ENCODE measurements at regions not wholly inside any gene's neighbourhood (a gene's known extent, or its start where the extent isn't known, plus 50 kb on each side); places are given as distances from the start of the nearest gene placed in this dataset.
"Not testable (repeated sequence)": the region's sequence is repeated elsewhere in the genome, so short reads cannot be mapped to it uniquely, and the experiment has no call there.

GRCh38 chr4:26052663-26053541 lies 138.9 kb downstream of the SMIM20 start:
- no peaks in the 10 kb centered on the region for H3K36me3 Mint-ChIP-seq (ENCODE audit: low read depth)
- no peaks in the 10 kb centered on the region for H3K27me3 Mint-ChIP-seq (ENCODE audit: low read depth)
- H3K4me1 Mint-ChIP-seq, result peaks cover 16% of the 10 kb centered on the region
- no peak for TF ChIP-seq CTCF (conservative IDR thresholded peaks at IDR 0.05)
- no peak overlapping the region for H3K27ac Mint-ChIP-seq (ENCODE audit: unreplicated experiment)
- no peaks in the 10 kb centered on the region for H3K9me3 Mint-ChIP-seq
- no peak overlapping the region for H3K4me3 Mint-ChIP-seq
- DNase-seq (ENCODE audit: low read depth, low spot score), result no peak

- H3K27me3 Mint-ChIP-seq (ENCODE audit: low read depth), result no peaks in the 10 kb centered on the region
- H3K9me3 Mint-ChIP-seq, result no peaks in the 10 kb centered on the region
- DNase-seq (ENCODE audit: low read depth, low spot score), result no peak
- no peak overlapping the region for H3K27ac Mint-ChIP-seq (ENCODE audit: unreplicated experiment)
- no peak for TF ChIP-seq CTCF (conservative IDR thresholded peaks at IDR 0.05)
- H3K36me3 Mint-ChIP-seq (ENCODE audit: low read depth), result no peaks in the 10 kb centered on the region
- peaks cover 8% of the 10 kb centered on the region for H3K4me1 Mint-ChIP-seq
- H3K4me3 Mint-ChIP-seq, result no peak overlapping the region
Observed at GRCh38 chr4:26053761-26054160, 139.7 kb downstream of the SMIM20 start.

GRCh38 chr4:26055855-26056254 lies 141.8 kb downstream of the SMIM20 start:
- Mint-ChIP-seq H3K4me1 (peaks cover 4% of the 10 kb centered on the region), H3K36me3 (ENCODE audit: low read depth) (no peaks in the 10 kb centered on the region), H3K4me3 (no peak overlapping the region), H3K9me3 (no peaks in the 10 kb centered on the region), H3K27me3 (ENCODE audit: low read depth) (no peaks in the 10 kb centered on the region), H3K27ac (ENCODE audit: unreplicated experiment) (no peak overlapping the region)
- no peak for DNase-seq (ENCODE audit: low read depth, low spot score)
- TF ChIP-seq CTCF (conservative IDR thresholded peaks at IDR 0.05), result no peak

- DNase-seq (ENCODE audit: low read depth, low spot score), result no peak
- H3K36me3 Mint-ChIP-seq (ENCODE audit: low read depth), result no peaks in the 10 kb centered on the region
- no peak overlapping the region for H3K27ac Mint-ChIP-seq (ENCODE audit: unreplicated experiment)
- peaks cover 4% of the 10 kb centered on the region for H3K9me3 Mint-ChIP-seq
- H3K4me1 Mint-ChIP-seq, result peaks cover 4% of the 10 kb centered on the region
- H3K27me3 Mint-ChIP-seq (ENCODE audit: low read depth), result no peaks in the 10 kb centered on the region
- TF ChIP-seq CTCF (conservative IDR thresholded peaks at IDR 0.05), result no peak
- no peak overlapping the region for H3K4me3 Mint-ChIP-seq
Observed at GRCh38 chr4:26056406-26056805, 142.4 kb downstream of the SMIM20 start.

GRCh38 chr4:26057839-26058238 lies 143.8 kb downstream of the SMIM20 start:
- H3K4me1 Mint-ChIP-seq; H3K4me3 Mint-ChIP-seq; DNase-seq (ENCODE audit: low read depth, low spot score); H3K9me3 Mint-ChIP-seq; H3K36me3 Mint-ChIP-seq (ENCODE audit: low read depth); H3K27me3 Mint-ChIP-seq (ENCODE audit: low read depth); H3K27ac Mint-ChIP-seq (ENCODE audit: unreplicated experiment): not testable (repeated sequence)

- Mint-ChIP-seq H3K36me3 (ENCODE audit: low read depth) (no peaks in the 10 kb centered on the region), H3K4me3 (no peak overlapping the region), H3K27ac (ENCODE audit: unreplicated experiment) (no peak overlapping the region), H3K4me1 (peaks cover 4% of the 10 kb centered on the region), H3K27me3 (ENCODE audit: low read depth) (no peaks in the 10 kb centered on the region), H3K9me3 (peaks cover 4% of the 10 kb centered on the region)
- TF ChIP-seq CTCF (conservative IDR thresholded peaks at IDR 0.05), result no peak
- no peak for DNase-seq (ENCODE audit: low read depth, low spot score)
Observed at GRCh38 chr4:26058537-26058936, 144.5 kb downstream of the SMIM20 start.

Data from neural crest cell (in vitro differentiated cells).